ENCODE measurements at regions not wholly inside any gene's neighbourhood (a gene's known extent, or its start where the extent isn't known, plus 50 kb on each side); places are given as distances from the start of the nearest gene placed in this dataset.

GRCh38 chr5:172588380-172588779 is 52.7 kb upstream of the NEURL1B start:
- H3K36me3 ChIP-seq = no peaks in the 10 kb centered on the region
- no peaks in the 10 kb centered on the region for H3K4me1 ChIP-seq (replicated peaks)
- H3K4me3 ChIP-seq = no peak overlapping the region
- no peak for DNase-seq (ENCODE audit: low read depth in 1 of 2, low spot score in 2 of 2)
- H3K9me3 ChIP-seq (replicated peaks) = no peaks in the 10 kb centered on the region
- no peak overlapping the region for H3K27ac ChIP-seq
- peaks cover 12% of the 10 kb centered on the region for H3K27me3 ChIP-seq (replicated peaks)

- Histone ChIP-seq H3K36me3 (no peaks in the 10 kb centered on the region), H3K27me3 (replicated peaks) (peaks cover 12% of the 10 kb centered on the region), H3K4me3 (no peak overlapping the region), H3K4me1 (replicated peaks) (no peaks in the 10 kb centered on the region), H3K27ac (no peak overlapping the region), H3K9me3 (replicated peaks) (no peaks in the 10 kb centered on the region)
- no peak for DNase-seq (ENCODE audit: low read depth in 1 of 2, low spot score in 2 of 2)
Measured at GRCh38 chr5:172587061-172587405, 54.0 kb upstream of the NEURL1B start.

GRCh38 chr5:172586125-172587060 is 54.7 kb upstream of the NEURL1B start:
- Histone ChIP-seq H3K9me3 (replicated peaks) (no peaks in the 10 kb centered on the region), H3K27me3 (replicated peaks) (peaks cover 12% of the 10 kb centered on the region), H3K4me3 (no peak overlapping the region), H3K4me1 (replicated peaks) (no peaks in the 10 kb centered on the region), H3K36me3 (no peaks in the 10 kb centered on the region), H3K27ac (no peak overlapping the region)
- DNase-seq (ENCODE audit: low read depth in 1 of 2, low spot score in 2 of 2) = no peak

DNA sequence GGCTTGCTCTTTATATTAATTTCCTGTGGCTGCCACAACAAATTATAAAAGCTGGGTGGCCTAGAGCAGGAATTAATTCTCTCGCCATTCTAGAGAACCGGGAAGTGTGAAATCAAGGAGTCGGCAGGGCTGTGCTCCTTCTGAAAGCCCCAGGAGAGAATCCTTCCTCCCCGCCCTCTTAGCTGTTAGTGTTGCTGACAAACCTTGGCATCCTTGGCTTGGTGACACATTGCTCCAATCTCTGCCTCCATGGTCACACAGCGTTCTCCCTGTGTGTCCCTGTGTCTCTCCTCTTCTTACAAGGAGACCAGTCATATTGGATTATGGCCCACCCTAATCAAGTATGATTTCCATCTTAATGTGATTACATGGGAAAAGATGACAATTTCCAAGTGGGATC is 55.9 kb upstream of the NEURL1B start:
- no peaks in the 10 kb centered on the region for H3K36me3 ChIP-seq
- H3K4me3 ChIP-seq = no peak overlapping the region
- no peak for DNase-seq (ENCODE audit: low read depth in 1 of 2, low spot score in 2 of 2)
- peaks cover 12% of the 10 kb centered on the region for H3K27me3 ChIP-seq (replicated peaks)
- H3K4me1 ChIP-seq (replicated peaks) = no peaks in the 10 kb centered on the region
- H3K9me3 ChIP-seq (replicated peaks) = no peaks in the 10 kb centered on the region
- H3K27ac ChIP-seq = no peak overlapping the region

DNA sequence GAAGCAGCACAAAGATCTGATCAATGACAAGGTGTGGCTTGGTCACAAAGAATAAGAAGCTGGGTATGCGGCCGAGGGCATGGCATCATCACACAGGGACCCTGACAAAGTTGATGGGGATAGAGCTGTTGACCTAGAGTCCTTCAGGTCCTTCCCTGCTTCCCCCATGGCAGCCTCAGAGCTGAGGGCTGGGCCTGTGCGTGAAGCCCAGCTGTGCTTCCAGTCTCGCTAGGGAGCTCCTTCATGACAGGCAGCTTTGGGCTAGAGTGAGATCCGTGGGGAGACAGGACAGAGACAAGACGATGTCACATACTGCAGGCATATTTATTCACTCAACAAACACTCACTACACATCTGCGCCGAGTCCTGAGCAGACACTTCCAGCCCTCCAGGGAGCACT is 56.4 kb upstream of the NEURL1B start:
- H3K4me3 ChIP-seq = no peak overlapping the region
- H3K27me3 ChIP-seq (replicated peaks) = peaks cover 12% of the 10 kb centered on the region
- H3K4me1 ChIP-seq (replicated peaks) = no peaks in the 10 kb centered on the region
- no peaks in the 10 kb centered on the region for H3K9me3 ChIP-seq (replicated peaks)
- no peak for DNase-seq (ENCODE audit: low read depth in 1 of 2, low spot score in 2 of 2)
- H3K27ac ChIP-seq = no peak overlapping the region
- no peaks in the 10 kb centered on the region for H3K36me3 ChIP-seq

DNA sequence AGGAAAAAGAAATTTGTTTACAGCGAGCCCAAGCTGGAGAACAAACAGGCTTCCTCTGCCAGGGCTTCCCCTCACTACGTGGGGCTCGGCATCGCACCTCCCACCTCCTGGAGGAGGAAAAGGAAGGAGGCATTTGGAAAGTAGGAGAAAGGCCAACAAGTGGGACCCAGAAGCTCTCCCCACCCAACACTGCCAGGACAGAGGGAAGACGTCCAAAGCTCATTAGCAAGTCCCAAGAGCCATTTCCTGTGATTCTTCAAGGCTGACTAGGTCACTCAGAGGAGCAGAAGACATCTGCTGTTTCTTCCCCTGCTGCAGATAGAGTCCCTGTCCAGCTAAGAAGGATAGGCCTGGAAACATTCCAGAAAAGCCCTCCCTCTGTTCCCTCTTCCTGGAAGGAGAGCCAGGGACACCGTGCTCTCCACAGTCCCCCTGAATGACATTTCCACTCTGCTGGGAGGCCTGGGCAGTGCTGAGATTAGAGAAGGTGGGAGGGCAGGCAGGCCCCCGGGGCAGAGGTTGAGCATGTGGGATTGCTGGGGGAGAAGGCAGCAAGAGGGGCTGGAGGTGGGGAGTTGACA is 57.0 kb upstream of the NEURL1B start:
- Histone ChIP-seq H3K4me1 (replicated peaks) (no peaks in the 10 kb centered on the region), H3K9me3 (replicated peaks) (no peaks in the 10 kb centered on the region), H3K27ac (no peak overlapping the region), H3K36me3 (no peaks in the 10 kb centered on the region), H3K4me3 (no peak overlapping the region), H3K27me3 (replicated peaks) (peaks cover 12% of the 10 kb centered on the region)
- DNase-seq (ENCODE audit: low read depth in 1 of 2, low spot score in 2 of 2) = no peak

- no peak for DNase-seq (ENCODE audit: low read depth in 1 of 2, low spot score in 2 of 2)
- Histone ChIP-seq H3K4me3 (no peak overlapping the region), H3K36me3 (no peaks in the 10 kb centered on the region), H3K4me1 (replicated peaks) (no peaks in the 10 kb centered on the region), H3K9me3 (replicated peaks) (no peaks in the 10 kb centered on the region), H3K27me3 (replicated peaks) (peaks cover 10% of the 10 kb centered on the region), H3K27ac (no peak overlapping the region)
Measured at GRCh38 chr5:172582940-172583339, 58.1 kb upstream of the NEURL1B start.

- Histone ChIP-seq H3K27me3 (replicated peaks) (peaks cover 6% of the 10 kb centered on the region; the same call in 1 of the 2 replicates), H3K27ac (no peak overlapping the region), H3K36me3 (no peaks in the 10 kb centered on the region), H3K4me1 (replicated peaks) (no peaks in the 10 kb centered on the region), H3K9me3 (replicated peaks) (no peaks in the 10 kb centered on the region), H3K4me3 (no peak overlapping the region)
- no peak for DNase-seq (ENCODE audit: low read depth in 1 of 2, low spot score in 2 of 2)
Measured at GRCh38 chr5:172581315-172581714, 59.7 kb upstream of the NEURL1B start.

DNA sequence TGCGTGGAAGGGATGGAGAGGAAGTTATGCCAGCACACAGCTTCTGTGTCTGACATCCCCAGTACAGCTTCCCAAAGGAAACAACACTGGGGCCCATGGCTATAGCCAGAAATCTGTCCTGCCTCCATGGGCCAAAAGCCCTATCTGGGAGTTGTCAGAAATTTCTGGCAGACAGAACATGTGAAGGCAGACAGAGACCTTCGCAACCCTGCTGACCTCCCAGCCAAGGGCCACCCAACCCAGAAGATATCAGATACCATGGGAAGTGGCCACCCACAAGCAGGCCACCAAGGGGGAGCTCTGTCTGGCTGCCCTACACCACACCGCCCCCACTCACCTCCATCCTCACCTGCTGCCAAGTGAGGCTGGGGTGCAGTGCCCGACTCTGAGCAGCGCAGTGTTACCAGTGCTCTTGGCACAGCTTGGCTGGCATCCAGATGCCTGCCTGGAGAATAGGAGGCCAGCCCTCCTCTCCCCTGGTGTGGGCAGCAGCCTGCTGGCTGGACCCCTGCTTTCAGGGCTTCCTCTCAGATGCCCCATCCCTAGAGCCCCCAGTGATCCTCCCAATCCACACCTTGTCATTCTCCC is 61.6 kb upstream of the NEURL1B start:
- no peak for DNase-seq (ENCODE audit: low read depth in 1 of 2, low spot score in 2 of 2)
- Histone ChIP-seq H3K4me3 (no peak overlapping the region), H3K27me3 (replicated peaks) (no peaks in the 10 kb centered on the region), H3K27ac (no peak overlapping the region), H3K36me3 (no peaks in the 10 kb centered on the region), H3K9me3 (replicated peaks) (no peaks in the 10 kb centered on the region), H3K4me1 (replicated peaks) (no peaks in the 10 kb centered on the region)

- H3K4me1 ChIP-seq (replicated peaks) = no peaks in the 10 kb centered on the region
- H3K27ac ChIP-seq = no peak overlapping the region
- H3K4me3 ChIP-seq = no peak overlapping the region
- no peaks in the 10 kb centered on the region for H3K27me3 ChIP-seq (replicated peaks)
- no peaks in the 10 kb centered on the region for H3K36me3 ChIP-seq
- H3K9me3 ChIP-seq (replicated peaks) = no peaks in the 10 kb centered on the region
- DNase-seq (ENCODE audit: low read depth in 1 of 2, low spot score in 2 of 2) = no peak
Measured at GRCh38 chr5:172577267-172577909, 63.7 kb upstream of the NEURL1B start.

GRCh38 chr5:172575816-172576545 is 65.1 kb upstream of the NEURL1B start:
- H3K4me1 ChIP-seq (replicated peaks) = no peaks in the 10 kb centered on the region
- H3K4me3 ChIP-seq = no peak overlapping the region
- H3K36me3 ChIP-seq = no peaks in the 10 kb centered on the region
- H3K27me3 ChIP-seq (replicated peaks) = no peaks in the 10 kb centered on the region
- no peaks in the 10 kb centered on the region for H3K9me3 ChIP-seq (replicated peaks)
- DNase-seq (ENCODE audit: low read depth in 1 of 2, low spot score in 2 of 2) = no peak
- no peak overlapping the region for H3K27ac ChIP-seq

- Histone ChIP-seq H3K9me3 (replicated peaks) (no peaks in the 10 kb centered on the region), H3K36me3 (no peaks in the 10 kb centered on the region), H3K27me3 (replicated peaks) (no peaks in the 10 kb centered on the region), H3K4me3 (no peak overlapping the region), H3K27ac (no peak overlapping the region), H3K4me1 (replicated peaks) (no peaks in the 10 kb centered on the region)
- DNase-seq (ENCODE audit: low read depth in 1 of 2, low spot score in 2 of 2) = no peak
Measured at GRCh38 chr5:172575416-172575815, 65.6 kb upstream of the NEURL1B start.

GRCh38 chr5:172574871-172575223 is 66.2 kb upstream of the NEURL1B start:
- H3K27me3 ChIP-seq (replicated peaks) = no peaks in the 10 kb centered on the region
- no peaks in the 10 kb centered on the region for H3K36me3 ChIP-seq
- H3K9me3 ChIP-seq (replicated peaks) = no peaks in the 10 kb centered on the region
- H3K4me1 ChIP-seq (replicated peaks) = no peaks in the 10 kb centered on the region
- no peak for DNase-seq (ENCODE audit: low read depth in 1 of 2, low spot score in 2 of 2)
- no peak overlapping the region for H3K4me3 ChIP-seq
- no peak overlapping the region for H3K27ac ChIP-seq
